ENCODE measurements at regions not wholly inside any gene's neighbourhood (a gene's known extent, or its start where the extent isn't known, plus 50 kb on each side); places are given as distances from the start of the nearest gene placed in this dataset.

DNA sequence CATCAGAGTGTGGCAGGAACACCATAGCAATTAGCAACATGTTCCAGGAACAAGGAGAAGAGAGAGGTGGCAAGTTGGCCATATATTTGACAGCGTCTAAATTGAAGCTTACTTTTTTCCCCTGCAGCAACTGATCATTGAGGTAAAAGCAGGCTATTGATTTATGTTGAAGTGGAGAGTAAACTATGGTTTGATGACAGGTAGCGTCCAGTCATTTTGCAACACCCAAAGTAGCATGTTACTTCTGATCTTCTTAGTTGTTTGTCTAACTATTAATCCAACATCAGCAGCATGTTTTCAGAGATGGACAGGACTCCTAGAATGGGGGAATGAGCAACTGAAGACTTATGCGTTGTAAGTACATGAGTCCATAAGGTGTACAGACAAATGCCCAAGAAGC lies 225.8 kb downstream of the ZPLD1 start:
- no peaks in the 10 kb centered on the region for H4K20me1 ChIP-seq (ENCODE audit: insufficient read depth, poor library complexity, severe bottlenecking)
- WGBS (ENCODE audit: low lambda C conversion rate, missing lambda C conversion rate) = 89% methylated on average over 3 of the region's 3 CpGs
- no peak overlapping the region for H2AFZ ChIP-seq
- no peak overlapping the region for H3K4me3 ChIP-seq
- H3K36me3 ChIP-seq (replicated peaks; ENCODE audit: insufficient read depth, low read depth) = no peaks in the 10 kb centered on the region
- no peak overlapping the region for H3K4me2 ChIP-seq
- no peaks in the 10 kb centered on the region for H3K27me3 ChIP-seq
- no peak for DNase-seq (ENCODE audit: low spot score)
- no peak overlapping the region for H3K27ac ChIP-seq
- no peaks in the 10 kb centered on the region for H3K9me2 ChIP-seq (replicated peaks; ENCODE audit: insufficient read depth)
- TF ChIP-seq, protein P1, sequence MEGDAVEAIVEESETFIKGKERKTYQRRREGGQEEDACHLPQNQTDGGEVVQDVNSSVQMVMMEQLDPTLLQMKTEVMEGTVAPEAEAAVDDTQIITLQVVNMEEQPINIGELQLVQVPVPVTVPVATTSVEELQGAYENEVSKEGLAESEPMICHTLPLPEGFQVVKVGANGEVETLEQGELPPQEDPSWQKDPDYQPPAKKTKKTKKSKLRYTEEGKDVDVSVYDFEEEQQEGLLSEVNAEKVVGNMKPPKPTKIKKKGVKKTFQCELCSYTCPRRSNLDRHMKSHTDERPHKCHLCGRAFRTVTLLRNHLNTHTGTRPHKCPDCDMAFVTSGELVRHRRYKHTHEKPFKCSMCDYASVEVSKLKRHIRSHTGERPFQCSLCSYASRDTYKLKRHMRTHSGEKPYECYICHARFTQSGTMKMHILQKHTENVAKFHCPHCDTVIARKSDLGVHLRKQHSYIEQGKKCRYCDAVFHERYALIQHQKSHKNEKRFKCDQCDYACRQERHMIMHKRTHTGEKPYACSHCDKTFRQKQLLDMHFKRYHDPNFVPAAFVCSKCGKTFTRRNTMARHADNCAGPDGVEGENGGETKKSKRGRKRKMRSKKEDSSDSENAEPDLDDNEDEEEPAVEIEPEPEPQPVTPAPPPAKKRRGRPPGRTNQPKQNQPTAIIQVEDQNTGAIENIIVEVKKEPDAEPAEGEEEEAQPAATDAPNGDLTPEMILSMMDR (IDR thresholded peaks at IDR 0.05; ENCODE audit: poor library complexity) = no peak
- no peak for TF ChIP-seq EZH2 (IDR thresholded peaks at IDR 0.05; ENCODE audit: borderline replicate concordance)
- no peak for TF ChIP-seq EZH2phosphoT487 (IDR thresholded peaks at IDR 0.05; ENCODE audit: low read depth, severe bottlenecking, unreplicated experiment)
- H3K79me2 ChIP-seq = no peaks in the 10 kb centered on the region
- no peaks in the 10 kb centered on the region for H3K4me1 ChIP-seq (ENCODE audit: insufficient read depth)
- H3K9me3 ChIP-seq (ENCODE audit: low read depth) = no peaks in the 10 kb centered on the region

- no peaks in the 10 kb centered on the region for H3K9me3 ChIP-seq (ENCODE audit: low read depth)
- H2AFZ ChIP-seq = no peak overlapping the region
- DNase-seq (ENCODE audit: low spot score) = no peak
- no peaks in the 10 kb centered on the region for H3K27me3 ChIP-seq
- H3K79me2 ChIP-seq = no peaks in the 10 kb centered on the region
- H3K27ac ChIP-seq = no peak overlapping the region
- no peaks in the 10 kb centered on the region for H4K20me1 ChIP-seq (ENCODE audit: insufficient read depth, poor library complexity, severe bottlenecking)
- WGBS (ENCODE audit: low lambda C conversion rate, missing lambda C conversion rate) = 91% methylated on average over 5 of the region's 5 CpGs
- no peaks in the 10 kb centered on the region for H3K36me3 ChIP-seq (replicated peaks; ENCODE audit: insufficient read depth, low read depth)
- no peaks in the 10 kb centered on the region for H3K4me1 ChIP-seq (ENCODE audit: insufficient read depth)
- no peak overlapping the region for H3K4me3 ChIP-seq
- TF ChIP-seq EZH2phosphoT487 (IDR thresholded peaks at IDR 0.05; ENCODE audit: low read depth, severe bottlenecking, unreplicated experiment) (no peak), EZH2 (IDR thresholded peaks at IDR 0.05; ENCODE audit: borderline replicate concordance) (no peak)
- TF ChIP-seq, protein P1 (IDR thresholded peaks at IDR 0.05; ENCODE audit: poor library complexity) = no peak
- no peaks in the 10 kb centered on the region for H3K9me2 ChIP-seq (replicated peaks; ENCODE audit: insufficient read depth)
- no peak overlapping the region for H3K4me2 ChIP-seq
Measured at GRCh38 chr3:102661707-102662497, 227.1 kb downstream of the ZPLD1 start.

DNA sequence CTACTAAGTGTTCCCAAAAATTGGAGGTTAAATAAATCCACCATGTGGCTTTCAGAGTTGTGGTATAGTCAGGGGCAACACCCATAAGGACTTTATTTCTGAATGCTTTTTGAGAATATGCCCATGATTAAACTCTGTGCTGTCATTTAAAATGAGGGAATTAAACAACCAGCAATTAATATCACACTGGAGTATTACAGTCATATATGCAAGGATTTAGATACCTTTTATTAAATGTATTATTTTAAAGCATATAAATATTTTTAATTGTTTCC lies 227.6 kb downstream of the ZPLD1 start:
- H4K20me1 ChIP-seq (ENCODE audit: insufficient read depth, poor library complexity, severe bottlenecking) = no peaks in the 10 kb centered on the region
- no peaks in the 10 kb centered on the region for H3K4me1 ChIP-seq (ENCODE audit: insufficient read depth)
- no peaks in the 10 kb centered on the region for H3K9me3 ChIP-seq (ENCODE audit: low read depth)
- H3K4me3 ChIP-seq = no peak overlapping the region
- H3K9me2 ChIP-seq (replicated peaks; ENCODE audit: insufficient read depth) = no peaks in the 10 kb centered on the region
- DNase-seq (ENCODE audit: low spot score) = no peak
- no peaks in the 10 kb centered on the region for H3K79me2 ChIP-seq
- TF ChIP-seq EZH2 (IDR thresholded peaks at IDR 0.05; ENCODE audit: borderline replicate concordance) (no peak), EZH2phosphoT487 (IDR thresholded peaks at IDR 0.05; ENCODE audit: low read depth, severe bottlenecking, unreplicated experiment) (no peak)
- TF ChIP-seq, protein P1 (IDR thresholded peaks at IDR 0.05; ENCODE audit: poor library complexity) = no peak
- no peak overlapping the region for H3K4me2 ChIP-seq
- H3K27me3 ChIP-seq = no peaks in the 10 kb centered on the region
- no peak overlapping the region for H2AFZ ChIP-seq
- H3K36me3 ChIP-seq (replicated peaks; ENCODE audit: insufficient read depth, low read depth) = no peaks in the 10 kb centered on the region
- H3K27ac ChIP-seq = no peak overlapping the region
